NT2/D1 (cell line): ENCODE measurements at regions not wholly inside any gene's neighbourhood (a gene's known extent, or its start where the extent isn't known, plus 50 kb on each side); places are given as distances from the start of the nearest gene placed in this dataset.

ENCODE experiments used
- DNase-seq: peaks from one replicate; pipeline ENCODE4 v3.0.0-alpha.2; 2011; ENCODE audit warnings: low read depth, low spot score
- H3K27me3 ChIP-seq: 2 replicates; pipeline ENCODE4 v1.6.0; 2011; ENCODE audit warnings: mild to moderate bottlenecking; ENCODE audit not compliant: insufficient read length, insufficient read depth
- H3K36me3 ChIP-seq: 2 replicates; pipeline ENCODE4 v1.6.1; 2011; ENCODE audit warnings: mild to moderate bottlenecking, low read length, mixed read lengths; ENCODE audit not compliant: insufficient read depth, insufficient read length
- H3K4me1 ChIP-seq: 2 replicates; pipeline ENCODE4 v1.5.1; 2011; ENCODE audit not compliant: insufficient read depth, insufficient read length
- H3K4me3 ChIP-seq: 2 replicates; pipeline ENCODE4 v1.5.1; 2011; ENCODE audit warnings: low read depth; ENCODE audit not compliant: insufficient read length
- H3K9ac ChIP-seq: 2 replicates; pipeline ENCODE4 v1.6.0; 2011; ENCODE audit warnings: low read depth; ENCODE audit not compliant: insufficient read length
- H3K9me3 ChIP-seq: 2 replicates; pipeline ENCODE4 v1.5.1; 2011; ENCODE audit warnings: mild to moderate bottlenecking, low read length; ENCODE audit not compliant: insufficient read depth
- SUZ12 ChIP-seq: IDR thresholded peaks from 2 replicates; pipeline ENCODE4 v1.6.1; 2011; ENCODE audit not compliant: insufficient read length, insufficient read depth; ENCODE audit errors: extremely low read depth
- YY1 ChIP-seq: IDR thresholded peaks from 2 replicates; pipeline ENCODE4 v1.6.1; 2011; ENCODE audit not compliant: insufficient read length, insufficient read depth
- ZNF274 ChIP-seq: IDR thresholded peaks from 2 replicates; pipeline ENCODE4 v1.6.1; 2011; ENCODE audit warnings: mild to moderate bottlenecking, low read depth, low read length

- Histone ChIP-seq H3K9ac (no peak overlapping the region), H3K9me3 (no peaks in the 10 kb centered on the region), H3K4me1 (peaks cover 40% of the 10 kb centered on the region), H3K27me3 (no peaks in the 10 kb centered on the region), H3K4me3 (no peak overlapping the region), H3K36me3 (no peaks in the 10 kb centered on the region)
- TF ChIP-seq ZNF274 (no peak), SUZ12 (no peak), YY1 (no peak)
- no peak for DNase-seq
Measured at GRCh38 chr9:135226369-135227050, 139.0 kb downstream of the OLFM1 start.

GRCh38 chr9:135227641-135228251, 140.3 kb downstream of the OLFM1 start:
- Histone ChIP-seq H3K4me1 (peaks cover 30% of the 10 kb centered on the region), H3K9me3 (no peaks in the 10 kb centered on the region), H3K27me3 (no peaks in the 10 kb centered on the region), H3K4me3 (no peak overlapping the region), H3K9ac (no peak overlapping the region), H3K36me3 (no peaks in the 10 kb centered on the region)
- DNase-seq, result no peak
- TF ChIP-seq YY1 (no peak), ZNF274 (no peak), SUZ12 (no peak)

- H3K4me1 ChIP-seq, result peaks cover 23% of the 10 kb centered on the region
- H3K4me3 ChIP-seq, result no peak overlapping the region
- H3K27me3 ChIP-seq, result no peaks in the 10 kb centered on the region
- H3K9ac ChIP-seq, result no peak overlapping the region
- no peaks in the 10 kb centered on the region; the same call in 1 of the 2 replicates for H3K9me3 ChIP-seq
- DNase-seq, result no peak
- H3K36me3 ChIP-seq, result no peaks in the 10 kb centered on the region
- TF ChIP-seq SUZ12 (no peak), YY1 (no peak), ZNF274 (no peak)
Measured at GRCh38 chr9:135228345-135228982, 141.0 kb downstream of the OLFM1 start.

GRCh38 chr9:135228983-135229625, 141.6 kb downstream of the OLFM1 start:
- H3K4me1 ChIP-seq, result peaks cover 17% of the 10 kb centered on the region
- DNase-seq, result no peak
- peaks cover 4% of the 10 kb centered on the region for H3K9me3 ChIP-seq
- H3K4me3 ChIP-seq, result no peak overlapping the region
- no peaks in the 10 kb centered on the region for H3K36me3 ChIP-seq
- H3K9ac ChIP-seq, result no peak overlapping the region
- TF ChIP-seq SUZ12, result no peak
- TF ChIP-seq YY1, result no peak
- TF ChIP-seq ZNF274, result no peak
- H3K27me3 ChIP-seq, result no peaks in the 10 kb centered on the region

GRCh38 chr9:135229701-135230385, 142.4 kb downstream of the OLFM1 start:
- Histone ChIP-seq H3K9me3 (peaks cover 8% of the 10 kb centered on the region), H3K4me1 (peaks cover 16% of the 10 kb centered on the region), H3K27me3 (no peaks in the 10 kb centered on the region), H3K36me3 (no peaks in the 10 kb centered on the region), H3K9ac (no peak overlapping the region), H3K4me3 (no peak overlapping the region)
- DNase-seq, result no peak
- no peak for TF ChIP-seq YY1
- TF ChIP-seq ZNF274, result no peak
- TF ChIP-seq SUZ12, result no peak

- Histone ChIP-seq H3K9me3 (peaks cover 8% of the 10 kb centered on the region), H3K36me3 (no peaks in the 10 kb centered on the region), H3K27me3 (no peaks in the 10 kb centered on the region), H3K4me3 (no peak overlapping the region), H3K4me1 (peaks cover 11% of the 10 kb centered on the region), H3K9ac (no peak overlapping the region)
- DNase-seq, result no peak
- no peak for TF ChIP-seq YY1
- TF ChIP-seq ZNF274, result no peak
- TF ChIP-seq SUZ12, result no peak
Measured at GRCh38 chr9:135230386-135230765, 142.9 kb downstream of the OLFM1 start.
